PC-9 (cell line): ENCODE measurements at regions not wholly inside any gene's neighbourhood (a gene's known extent, or its start where the extent isn't known, plus 50 kb on each side); places are given as distances from the start of the nearest gene placed in this dataset.

Source experiments
- BruUV-seq: library from RNA; stranded (reverse); fragments of 400-500 nt; replicated peaks from 2 replicates; lab custom pipeline; 2021; lab: Mats Ljungman, UMichigan
- CTCF ChIA-PET: fragments of 300-600 bp; sonication (Branson Sonifier 250); formaldehyde crosslinking; loops from one replicate; lab custom pipeline; 2022; ENCODE audit warnings: antibody characterized with exemption; lab: Charles Lee
- POLR2A ChIA-PET: fragments of 300-600 bp; sonication (Branson Sonifier 250); formaldehyde crosslinking; loops from one replicate; lab custom pipeline; 2022; ENCODE audit warnings: antibody characterized with exemption; ENCODE audit not compliant: unreplicated experiment; lab: Charles Lee
- DNase-seq, 2 experiments: peaks; one replicate each; pipeline versions ENCODE4 v3.0.0 to v3.0.0-alpha.2; 2015 to 2022; ENCODE audit warnings: mixed read lengths in 1 of 2
- H2AFZ ChIP-seq: fragments of 200-600 bp; sonication (generic); 2 replicates; pipeline ENCODE4 v1.8.1; 2017; ENCODE audit warnings: antibody characterized with exemption
- H3F3A ChIP-seq: fragments of 200-600 bp; sonication (generic); 2 replicates; pipeline ENCODE4 v1.8.1; 2017; ENCODE audit warnings: antibody characterized with exemption, mild to moderate bottlenecking, low read depth; ENCODE audit not compliant: insufficient read depth
- H3K27ac ChIP-seq: fragments of 200-600 bp; sonication (generic); 2 replicates; pipeline ENCODE4 v1.6.1; 2016; ENCODE audit warnings: mixed run types
- H3K27me3 ChIP-seq: fragments of 200-600 bp; sonication (generic); 2 replicates; pipeline ENCODE4 v1.6.1; 2016; ENCODE audit warnings: low read depth, mixed run types; ENCODE audit not compliant: insufficient read depth
- H3K36me3 ChIP-seq: fragments of 200-600 bp; sonication (generic); 2 replicates; pipeline ENCODE4 v1.6.1; 2016; ENCODE audit warnings: low read depth, mixed run types
- H3K4me1 ChIP-seq: fragments of 200-600 bp; sonication (generic); replicated peaks from 2 replicates; pipeline ENCODE4 v1.6.1; 2016; ENCODE audit warnings: mixed run types; ENCODE audit not compliant: insufficient read depth
- H3K4me2 ChIP-seq: fragments of 200-600 bp; sonication (generic); 2 replicates; pipeline ENCODE4 v1.6.1; 2017; ENCODE audit warnings: mixed run types
- H3K4me3 ChIP-seq: fragments of 200-600 bp; sonication (generic); 2 replicates; pipeline ENCODE4 v1.6.1; 2016; ENCODE audit warnings: mixed run types
- H3K79me2 ChIP-seq: fragments of 200-600 bp; sonication (generic); 2 replicates; pipeline ENCODE4 v1.6.1; 2017; ENCODE audit warnings: low read depth, mixed run types
- H3K9me2 ChIP-seq: fragments of 200-600 bp; sonication (generic); 2 replicates; pipeline ENCODE4 v1.8.1; 2017; ENCODE audit warnings: mild to moderate bottlenecking; ENCODE audit not compliant: insufficient read depth
- H3K9me3 ChIP-seq: fragments of 200-600 bp; sonication (generic); 2 replicates; pipeline ENCODE4 v1.8.1; 2016; ENCODE audit warnings: low read depth; ENCODE audit not compliant: insufficient read depth
- H4K20me1 ChIP-seq: fragments of 200-600 bp; sonication (generic); 2 replicates; pipeline ENCODE4 v1.8.1; 2017; ENCODE audit not compliant: insufficient read depth
- EZH2 ChIP-seq: fragments of 200-600 bp; sonication (generic); IDR thresholded peaks from 2 replicates; pipeline ENCODE4 v1.8.0; 2017; ENCODE audit warnings: antibody characterized with exemption, low read depth
- intact Hi-C: fragments of 100-400 bp; cut with micrococcal nuclease; formaldehyde crosslinking; loops from one replicate; pipeline ENCODE4 v1.10.0; 2022; ENCODE audit not compliant: unreplicated experiment
- TF ChIP-seq, protein P1 (sequence below): fragments of 200-600 bp; sonication (generic); conservative IDR thresholded peaks from 2 replicates; pipeline ENCODE4 v1.6.1; 2017; ENCODE audit warnings: mixed run types, antibody characterized with exemption, mild to moderate bottlenecking, moderate library complexity

DNA sequence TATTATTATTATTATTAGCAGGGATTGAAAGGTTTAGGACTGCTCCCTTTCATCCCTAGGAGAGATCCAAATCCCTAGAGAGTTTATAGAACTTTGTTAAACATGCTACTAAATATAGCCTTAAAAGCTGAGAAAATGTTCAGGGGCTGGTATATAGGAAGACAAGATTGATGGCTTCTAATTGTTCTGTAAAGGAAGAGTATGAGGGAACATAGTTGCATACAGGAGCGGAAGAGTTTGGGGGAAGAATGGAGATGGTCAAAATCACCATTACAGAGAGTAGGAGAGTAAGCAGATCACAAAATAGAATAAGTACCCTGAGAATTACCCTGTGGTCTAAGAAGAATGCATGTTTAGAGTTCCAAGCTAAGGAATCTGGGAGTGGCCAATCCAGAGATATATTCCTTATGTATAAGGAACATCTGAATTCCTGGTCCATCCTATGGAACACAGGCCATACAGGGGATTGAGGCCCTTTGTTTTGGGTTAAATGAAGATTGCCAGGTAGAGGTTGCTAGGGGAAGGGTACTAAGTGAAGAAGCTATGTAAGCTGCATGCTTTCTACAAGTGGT is 158.0 kb upstream of the APC start:
- no peaks in the 10 kb centered on the region for H3K27me3 ChIP-seq
- H3F3A ChIP-seq: no peaks in the 10 kb centered on the region
- H3K36me3 ChIP-seq: no peaks in the 10 kb centered on the region
- H3K9me3 ChIP-seq: no peaks in the 10 kb centered on the region
- H4K20me1 ChIP-seq: no peaks in the 10 kb centered on the region
- POLR2A ChIA-PET: no interaction called here
- no peaks in the 10 kb centered on the region for H3K4me1 ChIP-seq
- no TSS peak for BruUV-seq
- intact Hi-C loops: no loop called here
- H3K79me2 ChIP-seq: no peaks in the 10 kb centered on the region
- H3K4me2 ChIP-seq: no peak overlapping the region
- no peaks in the 10 kb centered on the region for H3K9me2 ChIP-seq
- TF ChIP-seq, protein P1, sequence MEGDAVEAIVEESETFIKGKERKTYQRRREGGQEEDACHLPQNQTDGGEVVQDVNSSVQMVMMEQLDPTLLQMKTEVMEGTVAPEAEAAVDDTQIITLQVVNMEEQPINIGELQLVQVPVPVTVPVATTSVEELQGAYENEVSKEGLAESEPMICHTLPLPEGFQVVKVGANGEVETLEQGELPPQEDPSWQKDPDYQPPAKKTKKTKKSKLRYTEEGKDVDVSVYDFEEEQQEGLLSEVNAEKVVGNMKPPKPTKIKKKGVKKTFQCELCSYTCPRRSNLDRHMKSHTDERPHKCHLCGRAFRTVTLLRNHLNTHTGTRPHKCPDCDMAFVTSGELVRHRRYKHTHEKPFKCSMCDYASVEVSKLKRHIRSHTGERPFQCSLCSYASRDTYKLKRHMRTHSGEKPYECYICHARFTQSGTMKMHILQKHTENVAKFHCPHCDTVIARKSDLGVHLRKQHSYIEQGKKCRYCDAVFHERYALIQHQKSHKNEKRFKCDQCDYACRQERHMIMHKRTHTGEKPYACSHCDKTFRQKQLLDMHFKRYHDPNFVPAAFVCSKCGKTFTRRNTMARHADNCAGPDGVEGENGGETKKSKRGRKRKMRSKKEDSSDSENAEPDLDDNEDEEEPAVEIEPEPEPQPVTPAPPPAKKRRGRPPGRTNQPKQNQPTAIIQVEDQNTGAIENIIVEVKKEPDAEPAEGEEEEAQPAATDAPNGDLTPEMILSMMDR: no peak
- DNase-seq: no peak
- no peak overlapping the region for H2AFZ ChIP-seq
- no peak overlapping the region for H3K27ac ChIP-seq
- CTCF ChIA-PET: no interaction called here
- H3K4me3 ChIP-seq: no peak overlapping the region

DNA sequence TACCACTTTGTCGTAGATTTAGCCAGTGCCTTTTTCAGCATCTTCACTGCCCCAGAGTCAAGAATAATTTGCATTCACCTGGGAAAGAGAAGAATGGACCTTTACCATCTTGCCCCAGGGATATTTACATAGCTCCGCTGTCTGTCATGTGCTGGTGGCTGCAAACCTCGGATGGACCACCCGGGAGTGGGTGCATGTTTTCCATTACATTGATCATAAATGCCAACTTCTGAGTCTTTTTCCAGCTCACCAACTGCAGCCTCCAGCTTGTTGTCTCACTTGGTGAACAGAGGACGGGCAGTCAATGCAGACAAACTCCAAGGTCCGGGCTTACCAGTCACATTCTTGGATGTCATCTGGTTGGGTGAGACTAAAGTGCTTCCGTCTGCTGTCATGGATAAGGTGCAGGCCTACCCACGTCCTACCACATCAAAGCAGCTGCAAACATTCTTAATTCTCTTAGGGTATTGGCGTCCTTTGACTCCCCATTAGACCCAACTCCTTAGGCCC is 155.8 kb upstream of the APC start:
- Histone ChIP-seq H3K79me2 (no peaks in the 10 kb centered on the region), H3K27me3 (no peaks in the 10 kb centered on the region), H4K20me1 (no peaks in the 10 kb centered on the region), H3K9me2 (no peaks in the 10 kb centered on the region), H3K4me3 (no peak overlapping the region), H3K9me3 (no peaks in the 10 kb centered on the region), H2AFZ (no peak overlapping the region), H3F3A (no peaks in the 10 kb centered on the region), H3K36me3 (no peaks in the 10 kb centered on the region), H3K4me2 (no peak overlapping the region), H3K4me1 (no peaks in the 10 kb centered on the region), H3K27ac (no peak overlapping the region)
- no peak for TF ChIP-seq EZH2
- TF ChIP-seq, protein P1: no peak
- DNase-seq: no peak
- CTCF ChIA-PET: no interaction called here
- POLR2A ChIA-PET: no interaction called here
- intact Hi-C loops: no loop called here
- BruUV-seq: no TSS peak

DNA sequence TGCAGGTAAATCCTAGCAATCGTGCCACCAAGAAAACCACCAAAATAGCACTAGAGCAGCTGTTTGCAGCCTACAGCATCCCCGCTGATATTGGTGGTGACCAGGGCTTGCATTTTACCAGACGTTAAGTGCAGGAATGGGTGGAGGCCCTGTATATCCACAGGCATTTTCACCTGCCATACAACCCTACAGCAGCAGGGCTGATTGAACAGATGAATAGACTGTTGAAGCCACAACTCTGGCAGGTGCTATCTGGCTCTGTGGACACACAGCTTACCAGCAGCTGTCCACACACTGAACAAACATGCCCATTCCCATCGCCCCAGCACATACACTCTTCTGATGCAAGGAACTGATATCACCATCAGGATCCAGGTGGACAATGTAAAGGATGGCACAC is 154.5 kb upstream of the APC start:
- H3K4me2 ChIP-seq: no peak overlapping the region
- intact Hi-C loops: no loop called here
- no TSS peak for BruUV-seq
- H2AFZ ChIP-seq: no peak overlapping the region
- no peak overlapping the region for H3K4me3 ChIP-seq
- ChIA-PET CTCF (no interaction called here), POLR2A (no interaction called here)
- H3F3A ChIP-seq: no peaks in the 10 kb centered on the region
- H3K27ac ChIP-seq: no peak overlapping the region
- no peaks in the 10 kb centered on the region for H3K9me2 ChIP-seq
- no peaks in the 10 kb centered on the region for H3K4me1 ChIP-seq
- H3K79me2 ChIP-seq: no peaks in the 10 kb centered on the region
- H4K20me1 ChIP-seq: no peaks in the 10 kb centered on the region
- TF ChIP-seq EZH2: no peak
- TF ChIP-seq, protein P1: no peak
- no peaks in the 10 kb centered on the region for H3K27me3 ChIP-seq
- H3K9me3 ChIP-seq: no peaks in the 10 kb centered on the region
- DNase-seq: no peak
- H3K36me3 ChIP-seq: no peaks in the 10 kb centered on the region
